ENCODE measurements at regions not wholly inside any gene's neighbourhood (a gene's known extent, or its start where the extent isn't known, plus 50 kb on each side); places are given as distances from the start of the nearest gene placed in this dataset.

DNA sequence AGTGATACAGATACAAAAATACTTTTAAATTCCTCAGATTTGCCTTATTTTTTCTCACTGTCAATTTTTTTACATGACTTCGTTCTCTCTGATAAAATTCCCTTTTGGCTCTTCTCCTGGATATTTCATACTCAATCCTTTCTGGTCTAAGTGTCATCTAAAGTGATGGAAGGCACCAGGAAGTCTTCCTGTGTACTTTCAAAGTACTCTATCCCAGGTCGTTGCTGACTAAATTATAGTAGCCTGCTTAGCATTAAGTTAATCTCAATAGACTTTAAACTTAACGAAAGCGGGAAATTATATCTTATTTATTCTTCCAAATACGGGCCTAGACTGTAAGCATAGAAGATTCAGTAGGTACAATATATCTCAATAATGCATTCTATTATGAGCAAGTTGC, 67.8 kb downstream of the CASP12 start:
- H3K4me3 ChIP-seq (ENCODE audit: low read depth, low read length) = no peak overlapping the region
- H3K36me3 ChIP-seq (ENCODE audit: control insufficient read depth, insufficient read depth, low read length) = no peaks in the 10 kb centered on the region
- no peaks in the 10 kb centered on the region for H3K27me3 ChIP-seq (ENCODE audit: control insufficient read depth, insufficient read depth, low read length)
- H3K9ac ChIP-seq (ENCODE audit: low read depth, low read length) = no peak overlapping the region
- H3K9me3 ChIP-seq (ENCODE audit: control insufficient read depth, insufficient read depth, low read length) = no peaks in the 10 kb centered on the region
- H3K4me1 ChIP-seq (ENCODE audit: control insufficient read depth, insufficient read depth, low read length) = no peaks in the 10 kb centered on the region
- no peak overlapping the region for H3K27ac ChIP-seq (ENCODE audit: low read depth, low read length)

- Histone ChIP-seq H3K27me3 (ENCODE audit: control insufficient read depth, insufficient read depth, low read length) (no peaks in the 10 kb centered on the region), H3K27ac (ENCODE audit: low read depth, low read length) (no peak overlapping the region), H3K9ac (ENCODE audit: low read depth, low read length) (no peak overlapping the region), H3K4me3 (ENCODE audit: low read depth, low read length) (no peak overlapping the region), H3K9me3 (ENCODE audit: control insufficient read depth, insufficient read depth, low read length) (no peaks in the 10 kb centered on the region), H3K4me1 (ENCODE audit: control insufficient read depth, insufficient read depth, low read length) (no peaks in the 10 kb centered on the region), H3K36me3 (ENCODE audit: control insufficient read depth, insufficient read depth, low read length) (no peaks in the 10 kb centered on the region)
Observed at GRCh38 chr11:104830080-104830479, 68.2 kb downstream of the CASP12 start.

GRCh38 chr11:104826772-104827171, 71.5 kb downstream of the CASP12 start:
- no peaks in the 10 kb centered on the region for H3K27me3 ChIP-seq (ENCODE audit: control insufficient read depth, insufficient read depth, low read length)
- H3K4me1 ChIP-seq (ENCODE audit: control insufficient read depth, insufficient read depth, low read length) = no peaks in the 10 kb centered on the region
- no peak overlapping the region for H3K27ac ChIP-seq (ENCODE audit: low read depth, low read length)
- H3K4me3 ChIP-seq (ENCODE audit: low read depth, low read length) = no peak overlapping the region
- H3K9ac ChIP-seq (ENCODE audit: low read depth, low read length) = no peak overlapping the region
- H3K9me3 ChIP-seq (ENCODE audit: control insufficient read depth, insufficient read depth, low read length) = no peaks in the 10 kb centered on the region
- H3K36me3 ChIP-seq (ENCODE audit: control insufficient read depth, insufficient read depth, low read length) = no peaks in the 10 kb centered on the region

DNA sequence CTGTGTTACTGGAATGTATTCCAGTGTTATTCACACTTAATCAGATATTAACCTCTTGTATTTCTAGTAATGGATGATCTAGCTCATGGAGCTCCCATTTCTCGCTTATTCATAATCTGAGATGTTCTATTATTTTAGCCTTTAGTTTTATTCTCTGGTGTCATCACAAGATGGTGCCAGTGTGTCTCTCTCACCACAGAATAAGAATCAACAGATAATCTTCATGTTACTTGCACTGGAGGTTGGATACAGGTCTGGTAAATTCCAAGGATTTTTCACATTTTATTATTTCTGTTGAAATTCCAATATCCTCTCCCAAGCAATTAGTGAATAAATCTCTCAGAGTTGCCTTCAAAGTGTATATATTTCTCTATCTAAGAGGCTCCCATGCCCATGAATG, 74.6 kb downstream of the CASP12 start:
- Histone ChIP-seq H3K4me3 (ENCODE audit: low read depth, low read length) (no peak overlapping the region), H3K27ac (ENCODE audit: low read depth, low read length) (no peak overlapping the region), H3K36me3 (ENCODE audit: control insufficient read depth, insufficient read depth, low read length) (no peaks in the 10 kb centered on the region), H3K4me1 (ENCODE audit: control insufficient read depth, insufficient read depth, low read length) (no peaks in the 10 kb centered on the region), H3K9ac (ENCODE audit: low read depth, low read length) (no peak overlapping the region), H3K27me3 (ENCODE audit: control insufficient read depth, insufficient read depth, low read length) (no peaks in the 10 kb centered on the region), H3K9me3 (ENCODE audit: control insufficient read depth, insufficient read depth, low read length) (no peaks in the 10 kb centered on the region)

- Histone ChIP-seq H3K9ac (ENCODE audit: low read depth, low read length) (no peak overlapping the region), H3K9me3 (ENCODE audit: control insufficient read depth, insufficient read depth, low read length) (no peaks in the 10 kb centered on the region), H3K27ac (ENCODE audit: low read depth, low read length) (no peak overlapping the region), H3K4me3 (ENCODE audit: low read depth, low read length) (no peak overlapping the region), H3K27me3 (ENCODE audit: control insufficient read depth, insufficient read depth, low read length) (no peaks in the 10 kb centered on the region), H3K36me3 (ENCODE audit: control insufficient read depth, insufficient read depth, low read length) (no peaks in the 10 kb centered on the region), H3K4me1 (ENCODE audit: control insufficient read depth, insufficient read depth, low read length) (no peaks in the 10 kb centered on the region)
Observed at GRCh38 chr11:104820431-104820830, 77.8 kb downstream of the CASP12 start.

- Histone ChIP-seq H3K4me3 (ENCODE audit: low read depth, low read length) (no peak overlapping the region), H3K36me3 (ENCODE audit: control insufficient read depth, insufficient read depth, low read length) (no peaks in the 10 kb centered on the region), H3K9me3 (ENCODE audit: control insufficient read depth, insufficient read depth, low read length) (no peaks in the 10 kb centered on the region), H3K9ac (ENCODE audit: low read depth, low read length) (no peak overlapping the region), H3K27me3 (ENCODE audit: control insufficient read depth, insufficient read depth, low read length) (no peaks in the 10 kb centered on the region; the same call in 1 of the 2 replicates), H3K27ac (ENCODE audit: low read depth, low read length) (no peak overlapping the region), H3K4me1 (ENCODE audit: control insufficient read depth, insufficient read depth, low read length) (no peaks in the 10 kb centered on the region)
Observed at GRCh38 chr11:104819603-104820002, 78.7 kb downstream of the CASP12 start.

GRCh38 chr11:104819107-104819506, 79.2 kb downstream of the CASP12 start:
- H3K27me3 ChIP-seq (ENCODE audit: control insufficient read depth, insufficient read depth, low read length) = no peaks in the 10 kb centered on the region; the same call in 1 of the 2 replicates

GRCh38 chr11:104817973-104818372, 80.3 kb downstream of the CASP12 start:
- Histone ChIP-seq H3K27ac (ENCODE audit: low read depth, low read length) (no peak overlapping the region), H3K4me3 (ENCODE audit: low read depth, low read length) (no peak overlapping the region), H3K4me1 (ENCODE audit: control insufficient read depth, insufficient read depth, low read length) (peaks cover 8% of the 10 kb centered on the region; the same call in 1 of the 2 replicates), H3K9me3 (ENCODE audit: control insufficient read depth, insufficient read depth, low read length) (no peaks in the 10 kb centered on the region), H3K36me3 (ENCODE audit: control insufficient read depth, insufficient read depth, low read length) (no peaks in the 10 kb centered on the region), H3K27me3 (ENCODE audit: control insufficient read depth, insufficient read depth, low read length) (no peaks in the 10 kb centered on the region; the same call in 1 of the 2 replicates), H3K9ac (ENCODE audit: low read depth, low read length) (no peak overlapping the region)

More at GRCh38 chr11:104819107-104819506, 79.2 kb downstream of the CASP12 start:
- Histone ChIP-seq H3K9me3 (ENCODE audit: control insufficient read depth, insufficient read depth, low read length) (no peaks in the 10 kb centered on the region), H3K4me1 (ENCODE audit: control insufficient read depth, insufficient read depth, low read length) (no peaks in the 10 kb centered on the region), H3K36me3 (ENCODE audit: control insufficient read depth, insufficient read depth, low read length) (no peaks in the 10 kb centered on the region), H3K9ac (ENCODE audit: low read depth, low read length) (no peak overlapping the region), H3K27ac (ENCODE audit: low read depth, low read length) (no peak overlapping the region), H3K4me3 (ENCODE audit: low read depth, low read length) (no peak overlapping the region)

GRCh38 chr11:104813532-104813931, 84.7 kb downstream of the CASP12 start:
- Histone ChIP-seq H3K9ac (ENCODE audit: low read depth, low read length) (no peak overlapping the region), H3K4me1 (ENCODE audit: control insufficient read depth, insufficient read depth, low read length) (peaks cover 14% of the 10 kb centered on the region), H3K27ac (ENCODE audit: low read depth, low read length) (peak overlapping the region; percentile 42), H3K27me3 (ENCODE audit: control insufficient read depth, insufficient read depth, low read length) (no peaks in the 10 kb centered on the region; the same call in 1 of the 2 replicates), H3K4me3 (ENCODE audit: low read depth, low read length) (no peak overlapping the region), H3K9me3 (ENCODE audit: control insufficient read depth, insufficient read depth, low read length) (no peaks in the 10 kb centered on the region), H3K36me3 (ENCODE audit: control insufficient read depth, insufficient read depth, low read length) (no peaks in the 10 kb centered on the region)

DNA sequence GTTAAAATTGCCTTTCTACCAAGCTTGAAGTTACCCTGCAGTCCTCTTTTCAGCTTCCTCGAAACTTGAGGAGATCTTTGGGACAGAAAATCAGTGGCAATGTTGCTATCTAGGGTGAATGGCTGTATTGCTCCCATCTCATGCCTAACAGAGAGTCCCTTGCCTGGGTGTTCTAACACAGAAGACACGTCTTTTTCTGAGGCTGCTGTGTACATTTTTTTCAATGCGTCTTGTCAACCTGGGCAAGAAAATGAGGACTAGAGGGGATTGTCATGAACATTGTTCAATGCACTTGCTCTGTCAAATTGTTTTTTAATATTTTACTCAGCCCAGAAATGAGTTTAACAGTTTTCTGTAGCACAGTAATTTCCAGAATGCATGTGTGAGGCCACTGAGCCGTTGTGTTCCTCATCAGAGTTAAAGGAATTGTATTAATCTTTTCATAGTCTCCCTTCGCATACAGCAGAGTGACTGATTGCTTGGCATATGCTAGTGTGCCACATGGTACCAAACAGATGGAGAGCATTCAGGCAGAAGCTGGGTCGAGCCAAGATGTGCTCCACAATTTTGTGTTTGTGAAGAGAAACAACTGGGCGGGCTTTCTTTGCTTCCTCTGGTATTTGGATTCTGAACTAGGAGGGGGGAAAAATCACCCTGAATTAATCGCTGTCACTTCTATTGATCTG, 86.0 kb downstream of the CASP12 start:
- no peaks in the 10 kb centered on the region for H3K36me3 ChIP-seq (ENCODE audit: control insufficient read depth, insufficient read depth, low read length)
- no peaks in the 10 kb centered on the region for H3K9me3 ChIP-seq (ENCODE audit: control insufficient read depth, insufficient read depth, low read length)
- H3K4me1 ChIP-seq (ENCODE audit: control insufficient read depth, insufficient read depth, low read length) = peaks cover 14% of the 10 kb centered on the region
- H3K27me3 ChIP-seq (ENCODE audit: control insufficient read depth, insufficient read depth, low read length) = no peaks in the 10 kb centered on the region; the same call in 1 of the 2 replicates
- H3K27ac ChIP-seq (ENCODE audit: low read depth, low read length) = no peak overlapping the region
- no peak overlapping the region for H3K4me3 ChIP-seq (ENCODE audit: low read depth, low read length)
- no peak overlapping the region for H3K9ac ChIP-seq (ENCODE audit: low read depth, low read length)

- Histone ChIP-seq H3K27me3 (ENCODE audit: control insufficient read depth, insufficient read depth, low read length) (no peaks in the 10 kb centered on the region), H3K4me3 (ENCODE audit: low read depth, low read length) (no peak overlapping the region), H3K9me3 (ENCODE audit: control insufficient read depth, insufficient read depth, low read length) (no peaks in the 10 kb centered on the region), H3K36me3 (ENCODE audit: control insufficient read depth, insufficient read depth, low read length) (no peaks in the 10 kb centered on the region), H3K27ac (ENCODE audit: low read depth, low read length) (no peak overlapping the region), H3K4me1 (ENCODE audit: control insufficient read depth, insufficient read depth, low read length) (no peaks in the 10 kb centered on the region; the same call in 1 of the 2 replicates), H3K9ac (ENCODE audit: low read depth, low read length) (no peak overlapping the region)
Observed at GRCh38 chr11:104803776-104804175, 94.5 kb downstream of the CASP12 start.
